Activated T-helper 9 cell treated with anti-CD3 and anti-CD28 coated beads, Interleukin-2, amount 50 U/mL, for 16 hours (primary cell): ENCODE measurements at regions not wholly inside any gene's neighbourhood (a gene's known extent, or its start where the extent isn't known, plus 50 kb on each side); places are given as distances from the start of the nearest gene placed in this dataset.
"Not testable (repeated sequence)": the region's sequence is repeated elsewhere in the genome, so short reads cannot be mapped to it uniquely, and the experiment has no call there.

ENCODE experiments used
- DNase-seq: peaks from one replicate; pipeline ENCODE4 v3.0.0-alpha.2; 2020; ENCODE audit warnings: low read depth

- DNase-seq: not testable (repeated sequence)
Observed at GRCh38 chr9:41754822-41755221, 374.4 kb downstream of the CNTNAP3B start.

GRCh38 chr9:41754403-41754802 lies 374.8 kb downstream of the CNTNAP3B start:
- not testable (repeated sequence) for DNase-seq

GRCh38 chr9:41741897-41742296 lies 387.3 kb downstream of the CNTNAP3B start:
- DNase-seq: not testable (repeated sequence)

DNA sequence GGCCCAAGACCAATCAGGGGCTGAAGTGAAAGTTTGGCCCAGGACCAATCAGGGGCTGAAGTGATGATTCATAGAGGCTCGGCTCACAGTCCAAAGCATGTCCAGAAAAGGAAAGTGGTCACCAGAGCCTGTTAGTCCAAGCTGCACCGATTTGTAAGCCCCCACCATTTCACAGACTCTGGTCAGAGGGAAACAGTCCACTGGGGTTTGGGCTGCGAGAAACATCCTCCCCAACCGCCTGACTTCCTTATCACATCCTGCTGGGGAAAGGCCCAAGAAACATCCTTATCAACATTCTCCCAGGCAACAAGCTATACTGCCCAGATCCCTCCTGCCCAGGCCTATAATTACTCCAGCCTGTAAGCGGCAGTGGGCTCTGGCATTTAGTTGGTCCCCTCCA lies 388.1 kb downstream of the CNTNAP3B start:
- DNase-seq: not testable (repeated sequence)

- not testable (repeated sequence) for DNase-seq
Observed at GRCh38 chr9:41738681-41739080, 390.5 kb downstream of the CNTNAP3B start.

- not testable (repeated sequence) for DNase-seq
Observed at GRCh38 chr9:41699190-41699589, 430.0 kb downstream of the CNTNAP3B start.

DNA sequence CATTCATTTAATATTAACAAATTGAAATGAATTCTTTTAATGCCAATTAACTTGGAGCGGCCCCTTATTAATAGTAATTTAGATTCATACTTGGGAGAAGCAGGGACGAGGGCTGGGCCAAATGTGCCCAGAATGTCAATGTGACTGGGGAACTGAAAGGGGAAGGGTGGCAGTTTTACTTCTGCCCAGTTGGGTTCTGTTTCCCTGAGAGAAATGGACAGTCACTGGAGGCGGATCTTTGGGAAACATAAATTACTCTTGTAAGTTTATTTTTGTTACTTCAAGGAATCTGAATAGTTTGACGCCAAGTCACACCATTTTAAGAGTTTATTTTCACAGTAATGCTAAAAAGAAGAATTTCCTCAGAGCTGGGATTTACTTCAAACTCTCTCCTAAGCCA lies 432.1 kb downstream of the CNTNAP3B start:
- DNase-seq: not testable (repeated sequence)

GRCh38 chr9:41679312-41679711 lies 449.9 kb downstream of the CNTNAP3B start:
- DNase-seq: not testable (repeated sequence)

DNA sequence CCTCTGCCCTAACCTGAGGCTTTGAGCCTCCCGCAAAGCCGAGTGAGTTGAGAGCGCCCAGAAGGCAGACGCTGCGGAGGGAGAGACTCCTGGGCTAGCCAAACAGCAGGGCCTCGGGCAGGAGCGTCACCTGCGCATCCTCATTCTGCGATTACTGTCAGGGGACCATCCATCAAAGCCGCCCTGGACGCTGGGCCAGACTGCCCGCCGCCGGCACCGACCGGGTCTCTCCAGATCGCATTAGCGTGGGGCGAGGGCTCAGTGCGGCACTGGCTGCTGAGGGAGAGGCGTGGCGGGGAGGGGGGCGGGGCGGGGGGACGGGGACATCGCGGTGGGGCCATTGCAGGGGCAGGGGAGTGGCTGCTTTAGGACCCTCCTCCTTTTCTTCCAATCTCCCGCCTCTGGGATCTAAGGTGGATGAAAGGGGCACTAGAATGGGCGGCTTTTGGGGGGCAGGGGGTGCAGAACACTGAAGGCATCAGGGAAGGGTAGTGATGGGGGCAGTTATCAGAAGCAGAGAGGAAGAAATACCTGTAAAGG lies 465.7 kb downstream of the CNTNAP3B start:
- DNase-seq: not testable (repeated sequence)

- not testable (repeated sequence) for DNase-seq
Observed at GRCh38 chr9:41658706-41659105, 469.6 kb upstream of the ZNG1F start.

DNA sequence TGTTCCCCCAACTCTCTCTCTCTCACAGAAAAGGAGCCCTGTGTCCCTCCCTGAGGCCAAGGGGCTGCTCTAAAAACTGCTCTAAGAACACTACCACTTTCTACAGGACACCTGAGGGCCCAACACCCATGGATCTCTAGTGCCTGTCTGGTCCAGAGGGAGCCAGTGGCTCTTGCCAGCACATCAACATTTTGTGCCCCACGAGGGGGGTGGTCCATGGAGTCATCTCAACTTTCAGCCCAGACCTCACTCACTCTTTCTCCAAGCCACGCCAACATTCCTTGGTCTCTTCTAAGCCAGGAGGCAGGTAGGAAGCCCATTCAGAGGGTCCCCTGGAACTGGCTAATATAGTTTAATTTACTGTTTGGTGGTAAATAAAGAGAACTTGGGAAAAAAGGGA lies 469.0 kb upstream of the ZNG1F start:
- DNase-seq: not testable (repeated sequence)

- DNase-seq: not testable (repeated sequence)
Observed at GRCh38 chr9:41657141-41657540, 468.0 kb upstream of the ZNG1F start.

GRCh38 chr9:41655071-41655554 lies 466.0 kb upstream of the ZNG1F start:
- DNase-seq: not testable (repeated sequence)

GRCh38 chr9:41654349-41654748 lies 465.2 kb upstream of the ZNG1F start:
- DNase-seq: not testable (repeated sequence)

DNA sequence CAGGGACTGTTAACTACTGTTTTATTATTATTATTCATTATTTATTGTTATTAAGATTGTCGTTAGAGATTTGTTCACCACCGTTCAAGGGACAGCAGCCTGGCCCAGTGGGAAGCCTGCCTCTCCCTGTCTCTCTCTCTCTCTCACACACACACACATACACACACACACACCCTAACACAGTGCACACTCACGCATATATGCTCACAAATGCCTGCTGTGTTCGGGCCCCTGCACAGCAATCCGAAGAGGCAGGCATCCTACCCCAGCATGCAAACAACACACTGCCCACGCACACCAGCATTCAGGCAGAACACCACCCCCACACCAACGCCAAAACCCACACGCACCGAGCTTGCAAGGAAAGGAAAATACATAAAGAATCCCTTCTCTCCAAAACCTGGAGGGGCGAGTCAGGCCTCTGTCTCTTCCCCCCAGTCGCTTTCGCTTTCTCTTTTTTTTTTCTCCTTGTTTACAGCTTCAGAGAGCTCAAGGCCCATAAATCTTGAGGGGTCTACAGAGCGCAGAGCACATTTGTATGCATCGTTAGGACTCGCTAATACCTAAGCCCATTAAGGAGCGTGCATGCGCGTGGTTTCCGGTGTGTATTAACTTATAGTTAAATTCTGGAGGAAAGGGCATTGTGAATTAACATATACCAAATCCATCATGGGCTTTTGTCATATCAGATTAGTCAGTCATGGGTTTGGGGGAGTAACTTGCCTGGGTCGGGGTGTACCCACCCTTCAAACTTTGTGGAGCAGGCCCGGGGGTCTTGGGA lies 464.6 kb upstream of the ZNG1F start:
- not testable (repeated sequence) for DNase-seq

- DNase-seq: not testable (repeated sequence)
Observed at GRCh38 chr9:41652800-41653199, 463.7 kb upstream of the ZNG1F start.

DNA sequence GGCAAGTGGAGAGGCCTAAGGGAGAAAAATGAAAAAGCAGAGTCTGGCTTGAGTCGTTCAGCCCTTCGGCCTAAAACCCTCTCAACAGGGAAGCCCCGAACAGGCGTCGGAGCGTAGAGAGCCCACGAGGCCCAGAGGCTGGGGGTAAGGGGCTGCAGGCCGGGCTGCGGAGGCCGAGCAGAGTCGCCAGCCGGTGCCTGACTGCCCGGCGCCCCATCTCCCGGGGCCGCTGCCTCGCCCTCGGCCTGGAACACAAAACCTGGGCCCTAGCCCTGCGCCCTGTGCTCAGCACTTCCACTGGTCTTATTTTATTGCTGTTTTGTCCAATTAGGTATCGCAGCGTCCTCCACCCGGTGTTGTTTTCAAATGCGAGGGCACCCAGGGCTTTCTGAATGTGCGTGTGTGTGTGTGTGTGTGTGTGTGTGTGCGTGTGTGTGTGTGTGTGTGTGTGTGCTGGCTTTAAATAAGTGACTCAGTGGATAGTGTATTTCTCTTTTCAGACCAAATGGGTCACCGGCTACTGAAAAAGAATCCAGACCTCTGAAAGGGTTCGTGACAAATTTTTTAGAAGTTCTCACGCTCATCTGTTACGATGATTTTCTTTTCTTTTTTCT lies 463.1 kb upstream of the ZNG1F start:
- DNase-seq: not testable (repeated sequence)

GRCh38 chr9:41650086-41650485 lies 461.0 kb upstream of the ZNG1F start:
- not testable (repeated sequence) for DNase-seq

GRCh38 chr9:41648564-41648963 lies 459.4 kb upstream of the ZNG1F start:
- DNase-seq: not testable (repeated sequence)

DNA sequence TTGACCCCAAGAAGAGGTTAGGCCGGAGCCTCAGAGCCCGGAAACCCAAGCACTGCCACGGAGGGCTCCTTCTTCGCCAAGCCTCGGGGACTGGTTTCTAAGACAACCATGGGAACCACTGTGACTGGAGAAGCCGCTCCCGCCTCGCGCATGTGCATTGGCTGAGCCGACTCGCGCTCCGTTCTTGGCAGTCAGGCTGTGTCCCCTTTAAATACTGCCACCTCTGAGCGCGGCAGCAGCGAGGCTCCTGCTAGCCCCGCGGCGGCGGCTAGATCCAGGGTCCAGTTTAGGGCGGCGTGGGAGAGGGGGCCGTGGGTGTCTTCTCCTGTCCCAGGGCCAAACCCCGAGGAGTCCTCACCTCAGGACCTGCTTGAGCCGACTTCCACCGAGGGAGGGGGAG lies 457.1 kb upstream of the ZNG1F start:
- DNase-seq: not testable (repeated sequence)

DNA sequence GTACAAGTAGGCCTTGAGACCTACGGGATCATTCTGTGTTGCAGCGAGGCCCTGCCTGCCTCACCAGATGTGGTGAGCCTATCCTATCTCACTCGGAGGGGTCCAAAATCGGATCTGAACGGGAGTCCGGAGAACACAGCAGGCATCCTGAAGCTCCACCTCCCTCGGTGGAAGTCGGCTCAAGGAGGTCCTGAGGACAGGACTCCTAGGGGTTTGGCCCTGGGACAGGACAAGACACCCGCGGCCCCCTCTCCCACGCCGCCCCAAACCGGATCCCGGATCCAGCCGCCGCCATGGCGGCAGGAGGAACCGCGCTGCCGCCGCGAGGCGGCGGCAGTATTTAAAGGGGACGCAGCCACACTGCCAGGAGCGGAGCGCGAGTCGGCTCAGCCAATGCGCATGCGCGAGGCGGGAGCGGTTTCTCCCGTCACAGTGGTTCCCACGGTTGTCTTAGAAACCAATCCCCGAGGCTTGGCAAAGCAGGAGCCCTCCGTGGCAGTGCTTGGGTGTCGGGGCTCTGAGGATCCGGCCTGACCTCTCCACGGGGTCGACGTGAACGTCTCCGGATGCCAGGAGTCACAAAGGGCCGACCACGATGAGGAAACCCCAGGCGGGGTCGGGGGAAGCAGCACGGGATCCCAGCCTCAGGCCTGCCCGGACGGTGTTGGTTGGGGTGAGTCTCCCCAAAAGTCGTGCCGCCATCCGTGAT lies 454.6 kb upstream of the ZNG1F start:
- DNase-seq: peak; percentile 36

DNA sequence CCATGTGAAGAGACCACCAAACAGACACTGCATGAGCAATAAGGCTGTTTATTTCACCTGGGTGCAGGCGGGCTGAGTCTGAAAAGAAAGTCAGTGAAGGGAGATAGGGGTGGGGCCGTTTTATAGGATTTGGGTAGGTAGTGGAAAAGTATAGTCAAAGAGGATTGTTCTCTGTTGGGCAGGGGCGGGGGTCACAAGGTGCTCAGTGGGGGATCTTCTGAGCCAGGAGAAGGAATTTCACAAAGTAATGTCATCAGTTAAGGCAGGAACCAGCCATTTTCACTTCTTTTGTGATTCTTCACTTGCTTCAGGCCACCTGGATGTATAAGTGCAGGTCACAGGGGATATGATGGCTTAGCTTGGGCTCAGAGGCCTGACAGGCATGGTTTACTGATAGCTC lies 444.6 kb upstream of the ZNG1F start:
- not testable (repeated sequence) for DNase-seq
